ENCODE measurements at regions not wholly inside any gene's neighbourhood (a gene's known extent, or its start where the extent isn't known, plus 50 kb on each side); places are given as distances from the start of the nearest gene placed in this dataset.

- H3K4me1 ChIP-seq, result peaks cover 73% of the 10 kb centered on the region
- H3K9me3 ChIP-seq, result no peaks in the 10 kb centered on the region
- H3K27me3 ChIP-seq, result no peaks in the 10 kb centered on the region
- H3K4me3 ChIP-seq (ENCODE audit: low read depth, low read length), result no peak overlapping the region
- H3K36me3 ChIP-seq, result no peaks in the 10 kb centered on the region
- peak; percentile 81 for DNase-seq
- TF ChIP-seq CTCF (IDR thresholded peaks at IDR 0.05; ENCODE audit: low read depth, low read length), result no peak
Measured at GRCh38 chr10:78292982-78293865, 259.6 kb downstream of the RPS24 start.

GRCh38 chr10:78295242-78295641 is 261.6 kb downstream of the RPS24 start:
- Histone ChIP-seq H3K36me3 (no peaks in the 10 kb centered on the region), H3K9me3 (no peaks in the 10 kb centered on the region), H3K27me3 (no peaks in the 10 kb centered on the region), H3K4me1 (peaks cover 54% of the 10 kb centered on the region), H3K4me3 (ENCODE audit: low read depth, low read length) (no peak overlapping the region; the same call in 1 of the 2 replicates)
- TF ChIP-seq CTCF (IDR thresholded peaks at IDR 0.05; ENCODE audit: low read depth, low read length), result no peak
- peak; percentile 37 for DNase-seq

GRCh38 chr10:78296785-78297184 is 263.1 kb downstream of the RPS24 start:
- H3K9me3 ChIP-seq, result no peaks in the 10 kb centered on the region
- H3K4me1 ChIP-seq, result peaks cover 40% of the 10 kb centered on the region
- DNase-seq, result no peak
- H3K27me3 ChIP-seq, result no peaks in the 10 kb centered on the region
- no peak overlapping the region for H3K4me3 ChIP-seq (ENCODE audit: low read depth, low read length)
- no peak for TF ChIP-seq CTCF (IDR thresholded peaks at IDR 0.05; ENCODE audit: low read depth, low read length)
- H3K36me3 ChIP-seq, result no peaks in the 10 kb centered on the region; the same call in 1 of the 2 replicates

- no peak for TF ChIP-seq CTCF (IDR thresholded peaks at IDR 0.05; ENCODE audit: low read depth, low read length)
- Histone ChIP-seq H3K9me3 (no peaks in the 10 kb centered on the region), H3K4me3 (ENCODE audit: low read depth, low read length) (no peak overlapping the region), H3K36me3 (no peaks in the 10 kb centered on the region; the same call in 1 of the 2 replicates), H3K4me1 (peaks cover 42% of the 10 kb centered on the region), H3K27me3 (no peaks in the 10 kb centered on the region)
- no peak for DNase-seq
Measured at GRCh38 chr10:78297997-78298396, 264.3 kb downstream of the RPS24 start.

GRCh38 chr10:78298835-78299234 is 265.2 kb downstream of the RPS24 start:
- DNase-seq, result no peak
- no peaks in the 10 kb centered on the region for H3K9me3 ChIP-seq
- no peaks in the 10 kb centered on the region for H3K27me3 ChIP-seq
- no peak overlapping the region for H3K4me3 ChIP-seq (ENCODE audit: low read depth, low read length)
- TF ChIP-seq CTCF (IDR thresholded peaks at IDR 0.05; ENCODE audit: low read depth, low read length), result no peak
- peaks cover 39% of the 10 kb centered on the region for H3K4me1 ChIP-seq
- H3K36me3 ChIP-seq, result no peaks in the 10 kb centered on the region; the same call in 1 of the 2 replicates

- Histone ChIP-seq H3K4me1 (peaks cover 29% of the 10 kb centered on the region), H3K27me3 (no peaks in the 10 kb centered on the region), H3K4me3 (ENCODE audit: low read depth, low read length) (no peak overlapping the region), H3K9me3 (no peaks in the 10 kb centered on the region), H3K36me3 (no peaks in the 10 kb centered on the region; the same call in 1 of the 2 replicates)
- TF ChIP-seq CTCF (IDR thresholded peaks at IDR 0.05; ENCODE audit: low read depth, low read length), result no peak
- no peak for DNase-seq
Measured at GRCh38 chr10:78299851-78300468, 266.3 kb downstream of the RPS24 start.
